Kidney (tissue), 13 donors: ENCODE measurements at regions not wholly inside any gene's neighbourhood (a gene's known extent, or its start where the extent isn't known, plus 50 kb on each side); places are given as distances from the start of the nearest gene placed in this dataset.
A peak's percentile ranks its signal among the peaks of the same experiment; 100 is the strongest.

Experiments used
- DNase-seq, 5 donors: peaks; one replicate each; pipeline ENCODE4 v3.0.0-alpha.2; 2013 to 2020
- FAIRE-seq: peaks from 2 replicates; lab custom pipeline; 2012; peaks lifted over from hg19 to GRCh38; lab: Jason Lieb, UNC
- H3K27ac ChIP-seq, 2 donors: one replicate each; pipeline ENCODE4 v1.7.0; 2013; ENCODE audit warnings: low read depth in 2 of 2, low read length in 2 of 2, inconsistent platforms in 1 of 2
- H3K27me3 ChIP-seq: one replicate; pipeline ENCODE4 v1.7.1; 2013; ENCODE audit warnings: low read length, inconsistent platforms; ENCODE audit not compliant: control insufficient read depth, insufficient read depth
- H3K36me3 ChIP-seq, 3 donors: one replicate each; pipeline versions ENCODE4 v1.7.0 to v1.7.1; 2013; ENCODE audit warnings: low read length in 3 of 3, control low read depth in 1 of 3, inconsistent platforms in 1 of 3; ENCODE audit not compliant: insufficient read depth in 3 of 3, control insufficient read depth in 2 of 3
- H3K4me1 ChIP-seq, 3 donors: one replicate each; pipeline versions ENCODE4 v1.7.0 to v1.7.1; 2013; ENCODE audit warnings: low read length in 3 of 3, inconsistent platforms in 1 of 3, low read depth in 1 of 3; ENCODE audit not compliant: control insufficient read depth in 2 of 3, insufficient read depth in 2 of 3
- H3K4me3 ChIP-seq, 3 donors: one replicate each; pipeline versions ENCODE4 v1.7.0 to v1.8.1; 2013; ENCODE audit warnings: low read length in 3 of 3, control low read depth in 1 of 3, inconsistent platforms in 1 of 3
- H3K9ac ChIP-seq, 3 donors: one replicate each; pipeline versions ENCODE4 v1.7.0 to v1.7.1; 2013; ENCODE audit warnings: low read length in 3 of 3, control low read depth in 1 of 3, inconsistent platforms in 1 of 3
- H3K9me3 ChIP-seq, 3 donors: one replicate each; pipeline versions ENCODE4 v1.7.0 to v1.7.1; 2013; ENCODE audit warnings: low read length in 3 of 3, control low read depth in 1 of 3, inconsistent platforms in 1 of 3; ENCODE audit not compliant: control insufficient read depth in 2 of 3, insufficient read depth in 1 of 3
- intact Hi-C: fragments of 100-400 bp; cut with DNase I; formaldehyde crosslinking; loops from one replicate; pipeline ENCODE4 v1.11.1; 2022
- TF ChIP-seq, protein P1 (sequence below): IDR thresholded peaks from 3 replicates; pipeline ENCODE4 v1.5.1; 2012; ENCODE audit warnings: mild to moderate bottlenecking, moderate library complexity, borderline replicate concordance; ENCODE audit not compliant: insufficient read depth; ENCODE audit errors: extremely low read depth
- donor health status: control.
- donor health status: control.
- donor health status: control.
- donor health status: control.
- donor health status: control.
- donor health status: DM: yes; HTN: yes; CAD: no.
- donor health status: Normal renal cell carcinoma (clear cell type).

- Histone ChIP-seq H3K9ac (no peak overlapping the region), H3K27ac (no peak overlapping the region), H3K4me3 (no peak overlapping the region), H3K27me3 (no peaks in the 10 kb centered on the region), H3K4me1 (no peaks in the 10 kb centered on the region), H3K9me3 (no peaks in the 10 kb centered on the region), H3K36me3 (no peaks in the 10 kb centered on the region)
- intact Hi-C loops, result no loop called here
- DNase-seq (peak in 1 of 5 donors; percentile 18), FAIRE-seq (no peak)
- TF ChIP-seq, protein P1, sequence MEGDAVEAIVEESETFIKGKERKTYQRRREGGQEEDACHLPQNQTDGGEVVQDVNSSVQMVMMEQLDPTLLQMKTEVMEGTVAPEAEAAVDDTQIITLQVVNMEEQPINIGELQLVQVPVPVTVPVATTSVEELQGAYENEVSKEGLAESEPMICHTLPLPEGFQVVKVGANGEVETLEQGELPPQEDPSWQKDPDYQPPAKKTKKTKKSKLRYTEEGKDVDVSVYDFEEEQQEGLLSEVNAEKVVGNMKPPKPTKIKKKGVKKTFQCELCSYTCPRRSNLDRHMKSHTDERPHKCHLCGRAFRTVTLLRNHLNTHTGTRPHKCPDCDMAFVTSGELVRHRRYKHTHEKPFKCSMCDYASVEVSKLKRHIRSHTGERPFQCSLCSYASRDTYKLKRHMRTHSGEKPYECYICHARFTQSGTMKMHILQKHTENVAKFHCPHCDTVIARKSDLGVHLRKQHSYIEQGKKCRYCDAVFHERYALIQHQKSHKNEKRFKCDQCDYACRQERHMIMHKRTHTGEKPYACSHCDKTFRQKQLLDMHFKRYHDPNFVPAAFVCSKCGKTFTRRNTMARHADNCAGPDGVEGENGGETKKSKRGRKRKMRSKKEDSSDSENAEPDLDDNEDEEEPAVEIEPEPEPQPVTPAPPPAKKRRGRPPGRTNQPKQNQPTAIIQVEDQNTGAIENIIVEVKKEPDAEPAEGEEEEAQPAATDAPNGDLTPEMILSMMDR, result no peak
Observed at GRCh38 chr7:42605406-42606192, 306.3 kb downstream of the C7orf25 start.

GRCh38 chr7:42603496-42603895 is 308.4 kb downstream of the C7orf25 start:
- FAIRE-seq, result no peak
- H3K27ac ChIP-seq, result no peak overlapping the region
- intact Hi-C loops, result no loop called here

DNA sequence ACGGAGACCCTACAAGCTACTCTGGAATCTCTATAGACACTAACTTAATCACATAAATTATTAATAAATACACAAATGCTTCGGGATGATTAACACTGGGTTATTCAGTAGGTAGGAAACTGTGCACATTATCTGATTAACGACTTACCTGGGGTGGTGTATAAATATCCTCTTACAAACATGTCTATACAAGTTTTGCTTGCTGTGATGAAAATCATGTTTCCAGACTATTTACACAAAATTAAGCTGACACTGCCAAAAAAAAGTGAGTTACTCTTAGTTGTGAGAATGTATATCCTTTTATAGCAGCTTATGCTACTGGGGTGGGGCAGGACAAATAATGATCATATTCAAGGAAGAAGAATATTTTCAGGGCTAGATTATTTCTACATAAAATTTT is 314.6 kb downstream of the C7orf25 start:
- Histone ChIP-seq H3K27ac (no peak overlapping the region), H3K27me3 (no peaks in the 10 kb centered on the region), H3K9ac (no peak overlapping the region), H3K4me1 (no peaks in the 10 kb centered on the region), H3K4me3 (no peak overlapping the region), H3K9me3 (peaks cover 0 to 4% (median 0%) of the 10 kb centered on the region in 3 donors), H3K36me3 (no peaks in the 10 kb centered on the region)
- intact Hi-C loops, result no loop called here
- no peak for DNase-seq
- no peak for FAIRE-seq
- TF ChIP-seq, protein P1, result no peak

More at GRCh38 chr7:42603496-42603895, 308.4 kb downstream of the C7orf25 start:
- Histone ChIP-seq H3K9me3 (no peaks in the 10 kb centered on the region), H3K9ac (no peak overlapping the region), H3K36me3 (no peaks in the 10 kb centered on the region), H3K27me3 (no peaks in the 10 kb centered on the region), H3K4me3 (no peak overlapping the region), H3K4me1 (no peaks in the 10 kb centered on the region)
- DNase-seq, result no peak
- TF ChIP-seq, protein P1, result no peak
